Non-pigmented ciliary epithelial cell (primary cell): ENCODE measurements at regions not wholly inside any gene's neighbourhood (a gene's known extent, or its start where the extent isn't known, plus 50 kb on each side); places are given as distances from the start of the nearest gene placed in this dataset.

Experiments used
- DNase-seq: peaks from one replicate; pipeline ENCODE4 v3.0.0-alpha.2; 2010; ENCODE audit warnings: low read depth

GRCh38 chr17:70796757-70797156, 627.4 kb downstream of the KCNJ2 start:
- DNase-seq = no peak

- no peak for DNase-seq
These were observed 627.8 kb downstream of the KCNJ2 start for GRCh38 chr17:70797166-70797565.

- no peak for DNase-seq
These were observed 634.8 kb downstream of the KCNJ2 start for GRCh38 chr17:70804161-70804560.

- DNase-seq = no peak
These were observed 639.3 kb downstream of the KCNJ2 start for GRCh38 chr17:70808596-70808995.

- DNase-seq = no peak
These were observed 641.3 kb downstream of the KCNJ2 start for GRCh38 chr17:70810609-70811008.

- no peak for DNase-seq
These were observed 644.1 kb downstream of the KCNJ2 start for GRCh38 chr17:70813355-70813930.

- no peak for DNase-seq
These were observed 649.9 kb downstream of the KCNJ2 start for GRCh38 chr17:70819183-70819582.

GRCh38 chr17:70820276-70820675, 650.9 kb downstream of the KCNJ2 start:
- no peak for DNase-seq

- DNase-seq = no peak
These were observed 656.2 kb downstream of the KCNJ2 start for GRCh38 chr17:70825321-70826125.

- no peak for DNase-seq
These were observed 660.5 kb downstream of the KCNJ2 start for GRCh38 chr17:70829876-70830275.

GRCh38 chr17:70834039-70834438, 664.7 kb downstream of the KCNJ2 start:
- no peak for DNase-seq

- peak; percentile 63 for DNase-seq
These were observed 679.5 kb downstream of the KCNJ2 start for GRCh38 chr17:70848785-70849184.

GRCh38 chr17:70855401-70856054, 686.2 kb downstream of the KCNJ2 start:
- DNase-seq = peak; percentile 20

GRCh38 chr17:70857351-70857750, 688.0 kb downstream of the KCNJ2 start:
- DNase-seq = no peak

GRCh38 chr17:70859829-70860228, 690.5 kb downstream of the KCNJ2 start:
- DNase-seq = no peak

GRCh38 chr17:70862295-70862694, 693.0 kb downstream of the KCNJ2 start:
- DNase-seq = no peak

- no peak for DNase-seq
These were observed 694.3 kb downstream of the KCNJ2 start for GRCh38 chr17:70863436-70864248.

- DNase-seq = no peak
These were observed 696.9 kb downstream of the KCNJ2 start for GRCh38 chr17:70865993-70866804.

- DNase-seq = no peak
These were observed 698.8 kb downstream of the KCNJ2 start for GRCh38 chr17:70868149-70868548.

- no peak for DNase-seq
These were observed 700.2 kb downstream of the KCNJ2 start for GRCh38 chr17:70869402-70870085.
